ENCODE measurements at regions not wholly inside any gene's neighbourhood (a gene's known extent, or its start where the extent isn't known, plus 50 kb on each side); places are given as distances from the start of the nearest gene placed in this dataset.

DNA sequence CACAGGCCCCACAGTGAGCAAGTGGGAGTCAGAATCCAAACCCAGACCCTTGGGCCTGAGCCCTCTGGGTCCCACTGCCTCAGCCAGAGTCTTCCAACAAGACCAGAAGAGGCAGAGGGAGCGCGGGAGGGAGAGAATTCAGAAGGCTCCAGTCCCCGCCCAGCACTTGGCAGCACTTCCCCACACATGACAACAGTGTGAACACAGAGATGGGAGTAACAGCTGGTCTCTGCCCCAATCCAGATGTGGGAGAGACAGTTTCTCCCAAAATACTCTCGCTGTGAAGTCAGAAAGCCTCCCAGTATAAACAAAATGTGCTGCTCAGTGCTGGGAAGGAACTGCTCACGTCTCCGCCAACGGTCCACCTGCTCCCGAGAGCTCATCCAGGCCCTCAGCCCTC, 219.9 kb downstream of the MN1 start:
- no peak for FAIRE-seq
- no peak for DNase-seq (ENCODE audit: insufficient read length, low spot score)
- no peak for TF ChIP-seq POLR2A (IDR thresholded peaks at IDR 0.05; ENCODE audit: low read depth, low read length)

DNA sequence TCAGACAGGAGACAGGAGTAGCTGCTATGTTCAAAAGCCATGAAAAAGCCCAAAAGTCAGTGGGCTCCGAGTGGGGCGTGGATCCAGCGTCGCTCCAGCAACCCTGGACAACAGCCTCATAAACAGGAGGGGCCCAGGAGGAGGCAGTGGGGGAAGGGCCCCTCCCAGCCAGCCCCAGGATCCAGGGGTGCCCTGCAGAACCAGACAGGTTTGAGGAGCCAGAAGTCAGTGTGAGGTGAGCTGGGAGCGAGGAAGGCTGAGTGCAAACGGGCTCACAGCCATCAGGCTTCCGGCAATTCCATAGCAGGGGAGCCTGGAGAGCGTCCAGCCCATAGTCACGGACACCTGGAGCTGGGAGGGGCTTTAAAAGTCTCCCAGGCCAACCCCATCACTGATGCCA, 217.7 kb downstream of the MN1 start:
- no peak for DNase-seq (ENCODE audit: insufficient read length, low spot score)
- no peak for TF ChIP-seq POLR2A (IDR thresholded peaks at IDR 0.05; ENCODE audit: low read depth, low read length)
- FAIRE-seq, result no peak

DNA sequence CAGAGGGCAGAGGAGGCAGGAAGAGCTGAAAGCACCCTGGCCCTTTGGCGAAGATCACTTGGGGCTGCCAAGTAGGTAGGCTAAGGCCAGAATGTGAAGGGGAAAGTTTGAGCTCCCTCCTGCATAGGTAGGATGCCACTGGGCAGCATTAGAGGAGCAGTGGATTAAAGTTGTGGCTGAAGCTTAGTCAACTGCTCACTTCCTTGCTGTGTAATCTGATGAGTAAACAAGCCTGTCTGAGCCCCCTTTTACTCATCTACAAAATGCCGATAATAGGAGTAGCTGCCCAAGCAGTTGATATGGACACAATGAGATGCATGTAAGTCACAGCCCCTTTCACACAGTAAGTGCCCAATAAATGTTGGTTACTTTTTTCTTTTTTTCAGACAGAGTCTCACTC, 216.4 kb downstream of the MN1 start:
- no peak for DNase-seq (ENCODE audit: insufficient read length, low spot score)
- FAIRE-seq, result no peak

DNA sequence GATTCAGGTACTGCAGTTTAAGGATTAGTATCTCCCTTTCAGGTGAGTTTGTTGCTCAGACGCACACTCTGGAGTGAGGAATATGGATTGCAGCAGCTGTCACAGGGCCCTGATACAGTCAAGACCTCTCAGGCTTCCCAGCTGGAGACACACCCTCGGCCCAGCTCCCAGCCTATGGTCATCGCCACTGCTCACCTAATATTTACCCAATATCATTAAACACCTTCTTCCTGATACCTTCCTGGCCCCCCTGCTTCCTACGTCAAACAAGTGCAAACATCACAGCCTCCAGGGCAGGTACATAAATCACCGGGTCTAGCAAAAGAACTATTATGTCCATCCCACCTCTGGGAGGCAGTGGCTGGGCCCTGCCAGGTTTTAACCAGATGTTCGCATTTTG, 213.3 kb downstream of the MN1 start:
- FAIRE-seq (no peak), DNase-seq (ENCODE audit: insufficient read length, low spot score) (no peak)
- no peak for TF ChIP-seq POLR2A (IDR thresholded peaks at IDR 0.05; ENCODE audit: low read depth, low read length)

More for the DNA sequence above, 216.4 kb downstream of the MN1 start:
- TF ChIP-seq POLR2A (IDR thresholded peaks at IDR 0.05; ENCODE audit: low read depth, low read length), result no peak

DNA sequence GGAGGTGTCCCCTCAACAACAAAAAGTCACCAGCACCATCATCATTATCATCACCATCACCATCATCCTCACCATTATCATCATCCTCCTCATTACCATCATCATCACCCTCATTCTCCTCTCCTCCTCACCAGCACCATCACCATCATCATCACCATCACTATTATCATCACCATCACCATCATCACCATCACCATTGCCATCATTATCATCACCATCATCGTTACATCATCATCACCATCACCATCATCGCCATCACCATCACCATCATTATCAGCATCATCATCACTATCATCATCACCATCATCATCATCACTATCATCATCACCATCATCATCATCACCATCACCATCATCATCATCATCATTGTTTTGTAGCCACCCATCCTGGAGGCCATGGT, 212.6 kb downstream of the MN1 start:
- TF ChIP-seq POLR2A (IDR thresholded peaks at IDR 0.05; ENCODE audit: low read depth, low read length), result no peak
- no peak for DNase-seq (ENCODE audit: insufficient read length, low spot score)
- FAIRE-seq, result no peak

DNA sequence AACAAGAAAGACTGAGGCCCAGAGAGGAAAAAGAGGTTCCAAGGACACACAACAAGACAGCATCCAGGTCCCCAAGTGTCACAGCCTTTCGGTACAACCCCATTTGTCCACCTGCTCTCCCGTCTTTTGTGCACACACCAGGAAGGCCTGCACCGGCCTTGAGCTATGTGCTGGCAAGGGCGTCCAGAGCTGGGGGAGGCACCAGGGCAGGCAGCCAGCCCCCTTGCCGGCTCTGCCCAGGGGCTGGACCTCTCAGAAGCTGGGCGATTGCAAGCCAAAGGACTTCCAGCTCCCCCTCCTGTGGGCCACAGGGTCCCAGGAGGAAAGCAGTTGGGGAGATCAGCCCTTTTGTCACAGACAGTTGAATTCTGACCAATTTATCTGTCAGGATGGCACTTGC, 210.5 kb downstream of the MN1 start:
- FAIRE-seq (no peak), DNase-seq (ENCODE audit: insufficient read length, low spot score) (no peak)
- no peak for TF ChIP-seq POLR2A (IDR thresholded peaks at IDR 0.05; ENCODE audit: low read depth, low read length)

DNA sequence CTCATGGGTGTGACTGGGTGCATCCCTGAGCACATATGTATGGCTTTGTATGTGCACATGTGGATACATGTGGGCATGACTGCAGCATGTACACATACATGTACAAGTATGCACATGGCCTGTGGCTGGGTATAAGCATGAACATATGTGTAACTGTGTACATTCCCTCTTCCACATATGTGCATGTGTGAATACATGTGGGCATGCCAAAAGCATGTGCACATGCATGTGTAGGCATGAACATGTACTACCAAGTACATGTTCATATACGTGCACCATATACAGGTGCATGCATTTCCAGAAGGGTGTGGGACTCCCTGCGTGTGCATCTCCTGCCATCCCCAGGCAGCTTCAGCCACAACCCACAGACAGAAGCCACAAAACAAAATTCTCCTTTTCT, 208.2 kb downstream of the MN1 start:
- TF ChIP-seq POLR2A (IDR thresholded peaks at IDR 0.05; ENCODE audit: low read depth, low read length), result no peak
- DNase-seq (ENCODE audit: insufficient read length, low spot score), result no peak
- FAIRE-seq, result no peak

DNA sequence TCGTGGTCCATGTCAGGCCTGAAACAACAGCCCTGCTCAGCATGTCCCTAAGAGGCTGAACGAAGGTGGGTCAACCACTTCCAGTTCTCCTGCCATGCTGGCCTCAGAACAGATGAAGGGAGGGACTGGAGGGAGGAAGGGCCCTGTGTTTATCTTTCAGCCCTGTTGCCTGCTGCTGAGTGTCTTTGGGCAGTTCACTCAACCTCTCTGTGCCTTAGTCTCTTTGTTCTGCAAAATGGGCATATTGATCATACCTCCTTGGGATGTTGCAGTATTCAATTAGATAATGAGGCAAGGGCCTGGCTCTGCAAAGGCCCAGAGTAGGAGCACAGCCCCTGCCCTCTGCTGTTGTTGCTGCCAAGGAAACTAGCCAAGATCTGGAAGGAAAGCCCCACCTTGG, 207.5 kb downstream of the MN1 start:
- TF ChIP-seq POLR2A (IDR thresholded peaks at IDR 0.05; ENCODE audit: low read depth, low read length), result no peak
- no peak for DNase-seq (ENCODE audit: insufficient read length, low spot score)
- FAIRE-seq, result no peak

DNA sequence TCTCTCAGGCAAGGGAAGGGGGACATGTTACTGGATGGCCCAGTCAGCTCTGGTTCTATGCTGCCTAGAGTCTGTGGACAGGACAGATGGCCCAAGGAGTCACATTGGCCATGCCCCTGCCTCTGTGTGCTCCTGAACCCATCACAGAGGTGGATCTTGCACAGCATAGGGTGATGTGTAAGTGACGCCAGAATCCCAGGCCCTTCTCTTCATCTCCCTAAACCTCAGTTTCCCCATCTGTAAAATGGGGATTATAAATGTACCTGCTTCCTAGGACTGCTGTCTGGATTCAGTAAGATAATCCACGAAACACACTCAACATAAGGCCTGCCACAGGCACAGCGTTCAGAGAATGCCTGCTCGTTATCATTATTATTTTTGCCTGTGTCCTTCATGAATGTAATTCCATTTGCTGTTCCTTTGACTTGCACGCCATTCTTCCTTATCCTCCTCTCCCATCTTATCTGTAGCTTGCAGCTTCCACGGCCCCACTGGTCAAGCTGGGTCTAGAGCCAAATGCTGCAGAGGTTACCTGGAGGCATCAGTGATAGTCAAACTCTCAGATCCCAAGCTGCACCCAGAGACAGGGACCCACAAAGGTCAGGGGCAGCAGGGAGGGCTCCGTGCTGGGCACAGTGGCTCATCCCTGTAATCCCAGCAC, 207.0 kb downstream of the MN1 start:
- FAIRE-seq (no peak), DNase-seq (ENCODE audit: insufficient read length, low spot score) (no peak)
- no peak for TF ChIP-seq POLR2A (IDR thresholded peaks at IDR 0.05; ENCODE audit: low read depth, low read length)

DNA sequence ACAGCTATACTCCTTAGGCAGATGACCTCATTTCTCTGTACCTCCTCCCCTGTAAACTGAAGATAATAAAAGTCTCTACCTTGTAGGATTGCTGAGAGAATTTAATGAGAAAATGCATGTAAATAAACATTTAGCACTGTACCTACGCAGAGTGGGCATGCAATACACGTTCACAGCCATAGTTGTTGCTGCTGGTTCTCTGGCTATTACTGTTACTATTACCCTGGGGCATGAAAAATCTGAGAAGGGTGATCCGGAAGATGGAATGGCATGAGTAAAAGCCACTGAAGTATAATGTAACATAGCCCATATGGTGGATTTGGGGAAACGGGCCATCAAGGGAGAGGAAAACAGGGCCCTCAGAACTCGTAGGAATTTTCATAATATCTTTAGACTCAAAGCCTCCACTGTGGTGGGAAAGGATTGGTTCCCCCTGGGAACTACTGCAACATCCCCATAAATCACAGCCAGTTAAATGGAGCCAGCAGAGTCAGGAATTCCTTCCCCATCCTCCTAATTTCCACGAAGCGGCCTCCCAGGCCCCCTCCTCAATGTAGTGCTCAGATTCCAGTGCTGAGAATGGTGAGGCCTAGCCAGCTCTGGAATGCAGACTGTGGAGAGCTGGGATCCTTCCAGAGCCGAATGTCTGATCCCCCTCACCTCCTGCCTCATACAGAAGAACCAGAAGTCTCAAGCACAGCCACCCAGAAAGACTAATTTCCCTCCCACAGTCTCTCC, 205.3 kb downstream of the MN1 start:
- TF ChIP-seq POLR2A (IDR thresholded peaks at IDR 0.05; ENCODE audit: low read depth, low read length), result no peak
- no peak for FAIRE-seq
- DNase-seq (ENCODE audit: insufficient read length, low spot score), result no peak

DNA sequence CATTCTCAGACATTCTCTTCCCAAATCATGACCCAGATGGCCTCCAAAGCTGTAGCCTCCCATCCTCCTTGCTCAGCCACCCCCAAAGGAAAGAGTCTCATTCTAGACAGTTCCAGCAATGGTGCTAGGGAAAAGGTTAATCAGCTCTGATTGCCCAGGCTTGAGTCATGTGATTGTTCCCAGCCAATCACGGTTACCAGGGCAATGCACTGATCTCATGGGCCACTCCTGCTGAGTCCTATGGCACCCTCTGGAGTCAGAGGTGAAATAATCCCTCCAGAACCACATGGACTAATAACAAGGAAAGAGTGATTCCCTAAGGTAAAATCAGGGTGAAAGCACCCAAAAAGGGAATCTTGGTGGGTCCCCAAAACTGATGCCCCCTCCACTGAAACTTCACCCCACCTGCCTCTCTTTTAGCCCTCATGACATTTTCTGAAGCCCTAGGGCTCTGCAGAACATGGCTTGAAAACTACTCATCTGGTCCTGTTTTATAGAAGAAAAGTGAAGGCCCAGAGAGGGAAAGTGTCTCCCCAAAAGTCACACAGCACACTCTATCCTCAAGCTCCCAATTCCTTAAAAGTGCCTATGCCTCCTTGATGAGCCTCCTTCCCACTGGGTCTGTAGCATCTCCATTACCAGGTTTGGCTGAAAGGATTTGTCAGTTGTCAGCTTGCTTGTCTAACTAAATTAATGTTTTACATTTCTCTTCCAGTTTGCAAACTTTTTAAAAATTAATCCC, 203.7 kb downstream of the MN1 start:
- DNase-seq (ENCODE audit: insufficient read length, low spot score) (peak; percentile 32), FAIRE-seq (no peak)
- TF ChIP-seq POLR2A (IDR thresholded peaks at IDR 0.05; ENCODE audit: low read depth, low read length), result no peak

DNA sequence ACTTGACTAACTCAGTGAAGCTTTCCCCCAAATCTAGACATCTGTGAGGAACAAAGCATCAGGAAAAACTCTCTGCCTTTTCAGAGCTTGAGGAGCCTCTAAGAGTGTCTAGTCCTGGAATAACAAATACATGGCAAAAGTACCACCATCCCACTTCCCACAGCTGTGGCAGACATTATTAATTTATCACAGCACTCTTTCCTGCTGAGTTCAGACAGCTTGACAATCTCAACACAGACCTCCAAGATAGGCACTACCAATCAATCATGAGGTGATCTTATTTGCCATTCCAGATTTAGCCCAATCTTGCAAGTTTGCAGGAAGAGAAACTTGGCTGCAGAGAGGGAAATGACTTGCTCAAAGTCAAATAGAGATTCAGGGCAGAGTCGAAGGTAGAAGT, 202.8 kb downstream of the MN1 start:
- no peak for DNase-seq (ENCODE audit: insufficient read length, low spot score)
- no peak for FAIRE-seq
- TF ChIP-seq POLR2A (IDR thresholded peaks at IDR 0.05; ENCODE audit: low read depth, low read length), result no peak

DNA sequence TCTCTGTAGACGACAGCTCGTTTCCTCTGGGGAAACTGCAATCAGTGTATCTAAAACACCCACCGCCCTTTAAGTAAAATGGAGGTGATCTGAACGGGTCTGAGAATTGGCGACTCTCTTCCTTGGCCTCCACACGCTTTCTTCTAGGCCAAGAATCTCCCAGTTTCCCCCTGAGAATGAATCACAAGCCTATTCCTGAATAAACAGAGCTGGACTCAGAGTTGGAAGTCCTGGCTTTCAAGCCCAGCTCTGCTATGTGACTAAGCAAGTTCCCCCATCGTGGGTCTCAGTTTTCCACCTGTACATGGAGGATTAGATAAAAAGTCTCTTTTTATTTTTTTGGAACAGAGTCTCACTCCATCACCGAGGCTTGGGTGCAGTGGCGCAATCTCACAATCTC, 200.4 kb downstream of the MN1 start:
- FAIRE-seq (no peak), DNase-seq (ENCODE audit: insufficient read length, low spot score) (no peak)
- TF ChIP-seq POLR2A (IDR thresholded peaks at IDR 0.05; ENCODE audit: low read depth, low read length), result no peak

DNA sequence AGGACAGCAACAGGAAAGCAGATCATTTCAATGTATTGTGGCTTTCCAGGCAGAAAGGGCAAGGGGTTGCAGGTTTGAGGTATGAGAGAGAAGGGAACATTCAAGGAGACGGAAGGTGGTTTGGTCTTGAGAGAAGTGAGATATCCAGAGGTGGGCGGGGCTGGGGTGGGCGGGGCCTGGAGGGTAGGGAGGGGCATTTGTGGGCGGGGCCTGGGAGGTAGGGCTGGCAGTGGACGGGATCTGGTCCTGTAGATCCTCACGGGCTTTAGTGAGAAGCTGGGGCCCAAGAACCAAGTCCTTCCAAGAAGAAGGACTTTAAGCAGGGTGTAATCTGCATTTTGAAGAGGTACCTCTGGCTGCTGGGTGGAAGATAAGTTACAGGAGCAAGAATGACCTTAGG, 199.2 kb downstream of the MN1 start:
- FAIRE-seq (no peak), DNase-seq (ENCODE audit: insufficient read length, low spot score) (peak; percentile 22)
- no peak for TF ChIP-seq POLR2A (IDR thresholded peaks at IDR 0.05; ENCODE audit: low read depth, low read length)
